IMR-90 (cell line): ENCODE measurements at regions not wholly inside any gene's neighbourhood (a gene's known extent, or its start where the extent isn't known, plus 50 kb on each side); places are given as distances from the start of the nearest gene placed in this dataset.

Source experiments
- ATAC-seq: fragments of 200-7000 bp; cut with Tn5 transposase; 2 replicates; pipeline ENCODE4 v1.9.1; 2020; ENCODE audit warnings: low read depth, mild to moderate bottlenecking, moderate library complexity
- BruUV-seq: library from RNA; stranded (reverse); fragments of 400-500 nt; replicated peaks from 2 replicates; lab custom pipeline; 2021; lab: Mats Ljungman, UMichigan
- CTCF ChIA-PET: fragments of 300-600 bp; formaldehyde crosslinking; extraction: SDS; loops from one replicate; lab custom pipeline; 2021; ENCODE audit warnings: antibody characterized with exemption; lab: Yijun Ruan, JAX
- POLR2A ChIA-PET: fragments of 300-600 bp; sonication (Branson Sonifier 250); formaldehyde crosslinking; loops from one replicate; lab custom pipeline; 2022; ENCODE audit warnings: antibody characterized with exemption; ENCODE audit not compliant: unreplicated experiment; lab: Charles Lee
- DNase-seq: peaks from one replicate; pipeline ENCODE4 v3.0.0; 2013
- H2AFZ ChIP-seq: replicated peaks from 2 replicates; pipeline ENCODE3; 2013; ENCODE audit warnings: low read length, mild to moderate bottlenecking; ENCODE audit not compliant: poor library complexity
- H2AK5ac ChIP-seq: 2 replicates; pipeline ENCODE4 v1.6.1; 2013; ENCODE audit warnings: low read depth, low read length, inconsistent platforms
- H2AK9ac ChIP-seq: replicated peaks from 2 replicates; pipeline ENCODE3; 2013; ENCODE audit warnings: mild to moderate bottlenecking, low read depth, low read length, moderate library complexity; ENCODE audit not compliant: poor library complexity
- H2BK120ac ChIP-seq: 2 replicates; pipeline ENCODE4 v1.6.1; 2013; ENCODE audit warnings: low read depth, low read length, inconsistent platforms
- H2BK15ac ChIP-seq: 3 replicates; pipeline ENCODE4 v1.6.1; 2013; ENCODE audit warnings: low read depth, low read length, inconsistent platforms
- H2BK20ac ChIP-seq: 2 replicates; pipeline ENCODE4 v1.6.1; 2013; ENCODE audit warnings: low read depth, mild to moderate bottlenecking, inconsistent platforms, low read length, moderate library complexity
- H2BK5ac ChIP-seq: 2 replicates; pipeline ENCODE4 v1.6.1; 2013; ENCODE audit warnings: mild to moderate bottlenecking, low read depth, low read length, inconsistent platforms; ENCODE audit not compliant: poor library complexity, severe bottlenecking
- H3K14ac ChIP-seq: replicated peaks from 2 replicates; pipeline ENCODE4 v1.6.1; 2013; ENCODE audit warnings: low read depth, low read length, inconsistent platforms
- H3K18ac ChIP-seq: 2 replicates; pipeline ENCODE4 v1.6.1; 2013; ENCODE audit warnings: low read depth, low read length, control low read depth
- H3K23ac ChIP-seq: 2 replicates; pipeline ENCODE4 v1.6.1; 2013; ENCODE audit warnings: low read depth, low read length, inconsistent platforms
- H3K27ac ChIP-seq: 2 replicates; pipeline ENCODE4 v1.5.1; 2013; ENCODE audit warnings: mild to moderate bottlenecking, control low read depth, low read length; ENCODE audit not compliant: insufficient read depth
- H3K27me3 ChIP-seq: 2 replicates; pipeline ENCODE4 v1.6.1; 2013; ENCODE audit warnings: low read length; ENCODE audit not compliant: control insufficient read depth, insufficient read depth
- H3K36me3 ChIP-seq: 2 replicates; pipeline ENCODE4 v1.6.1; 2013; ENCODE audit warnings: low read length, mixed read lengths; ENCODE audit not compliant: control insufficient read depth, insufficient read depth
- H3K4ac ChIP-seq: 2 replicates; pipeline ENCODE4 v1.6.1; 2013; ENCODE audit warnings: low read depth, low read length, inconsistent platforms
- H3K4me1 ChIP-seq: 2 replicates; pipeline ENCODE4 v1.6.1; 2013; ENCODE audit warnings: low read length, mixed read lengths; ENCODE audit not compliant: control insufficient read depth, insufficient read depth
- H3K4me2 ChIP-seq: 2 replicates; pipeline ENCODE4 v1.6.1; 2013; ENCODE audit warnings: low read depth, mild to moderate bottlenecking, control low read depth, low read length, moderate library complexity
- H3K4me3 ChIP-seq: 2 replicates; pipeline ENCODE4 v1.5.1; 2013; ENCODE audit warnings: low read depth, mild to moderate bottlenecking, control low read depth, low read length, moderate library complexity; ENCODE audit not compliant: insufficient read depth
- H3K56ac ChIP-seq: 2 replicates; pipeline ENCODE4 v1.6.1; 2013; ENCODE audit warnings: low read length, inconsistent platforms; ENCODE audit not compliant: insufficient read depth; ENCODE audit errors: extremely low read depth
- H3K79me1 ChIP-seq, 2 experiments: 2 replicates each; pipeline ENCODE4 v1.6.1; 2013; ENCODE audit warnings: low read length in 2 of 2, inconsistent platforms in 1 of 2, low read depth in 1 of 2
- H3K9ac ChIP-seq: 2 replicates; pipeline ENCODE4 v1.6.1; 2013; ENCODE audit warnings: low read depth, low read length, control low read depth
- H3K9me1 ChIP-seq: 2 replicates; pipeline ENCODE4 v1.6.1; 2013; ENCODE audit warnings: low read length, inconsistent platforms; ENCODE audit not compliant: insufficient read depth
- H3K9me3 ChIP-seq: 2 replicates; pipeline ENCODE4 v1.6.1; 2013; ENCODE audit warnings: low read length; ENCODE audit not compliant: control insufficient read depth, insufficient read depth
- H4K20me1 ChIP-seq: 2 replicates; pipeline ENCODE4 v1.6.1; 2013; ENCODE audit warnings: low read length, inconsistent platforms; ENCODE audit not compliant: insufficient read depth
- H4K5ac ChIP-seq: 2 replicates; pipeline ENCODE4 v1.6.1; 2013; ENCODE audit warnings: mild to moderate bottlenecking, low read depth, low read length, control low read depth
- H4K8ac ChIP-seq, 2 experiments: 2 replicates each; pipeline ENCODE4 v1.6.1; 2013; ENCODE audit warnings: low read depth in 2 of 2, low read length in 2 of 2, control low read depth in 1 of 2, inconsistent platforms in 1 of 2
- H4K91ac ChIP-seq: 2 replicates; pipeline ENCODE4 v1.6.1; 2013; ENCODE audit warnings: low read depth, low read length, inconsistent platforms; ENCODE audit not compliant: insufficient read depth
- BHLHE40 ChIP-seq: fragments of 150-350 bp; IDR thresholded peaks from 2 replicates; pipeline ENCODE4 v1.6.1; 2016; ENCODE audit warnings: mild to moderate bottlenecking, low read depth, low read length
- CEBPB ChIP-seq: IDR thresholded peaks from 2 replicates; pipeline ENCODE4 v1.6.1; 2012; ENCODE audit warnings: low read depth, low read length, improper control_type of control experiment
- CHD1 ChIP-seq: IDR thresholded peaks from 2 replicates; pipeline ENCODE4 v1.6.1; 2012; ENCODE audit warnings: low read depth, low read length, improper control_type of control experiment
- MAFK ChIP-seq: IDR thresholded peaks from 2 replicates; pipeline ENCODE4 v1.6.1; 2012; ENCODE audit warnings: low read depth, low read length, improper control_type of control experiment
- MXI1 ChIP-seq: IDR thresholded peaks from 2 replicates; pipeline ENCODE4 v1.6.1; 2012; ENCODE audit warnings: low read depth, mild to moderate bottlenecking, low read length, moderate library complexity, borderline replicate concordance
- POLR2A ChIP-seq: IDR thresholded peaks from 2 replicates; pipeline ENCODE4 v1.6.1; 2012; ENCODE audit warnings: mild to moderate bottlenecking, low read depth, low read length
- RAD21 ChIP-seq: IDR thresholded peaks from 2 replicates; pipeline ENCODE4 v1.6.1; 2012; ENCODE audit warnings: low read length, improper control_type of control experiment
- RCOR1 ChIP-seq: IDR thresholded peaks from 2 replicates; pipeline ENCODE4 v1.6.1; 2012; ENCODE audit warnings: mild to moderate bottlenecking, low read length, improper control_type of control experiment; ENCODE audit not compliant: insufficient replicate concordance
- WGBS, 2 experiments: methylation state at CpG; one replicate each; pipeline versions ENCODE4 v1.1.5 to v1.1.7; 2013; ENCODE audit warnings: missing lambda C conversion rate in 2 of 2; ENCODE audit not compliant: insufficient read length in 1 of 2; ENCODE audit errors: extremely low coverage in 2 of 2; 5-methylcytosine and 5-hydroxymethylcytosine counted together
- dilution Hi-C: fragments of 300-500 bp; cut with HindIII; formaldehyde crosslinking; loops from one replicate; pipeline ENCODE4 v1.14.3; 2018; ENCODE audit warnings: low sequenced_read_pairs; ENCODE audit not compliant: unreplicated experiment
- in situ Hi-C: fragments of 300-500 bp; cut with MboI; formaldehyde crosslinking; loops from 3 replicates; pipeline ENCODE4 v1.14.3; 2019; ENCODE audit warnings: low sequenced_read_pairs, inconsistent platforms, mixed read lengths
- intact Hi-C: fragments of 100-400 bp; cut with micrococcal nuclease; formaldehyde crosslinking; loops from 2 replicates; pipeline ENCODE4 v1.10.0; 2022
- TF ChIP-seq, protein P1 (sequence below): fragments of 150-350 bp; IDR thresholded peaks from 2 replicates; pipeline ENCODE4 v1.6.1; 2016; ENCODE audit warnings: low read depth, mild to moderate bottlenecking, low read length, moderate library complexity, borderline replicate concordance
- TF ChIP-seq, protein P2 (sequence below): fragments of 150-350 bp; IDR thresholded peaks from 2 replicates; pipeline ENCODE4 v1.6.1; 2017; ENCODE audit warnings: mild to moderate bottlenecking, antibody characterized with exemption, low read length, low read depth
- TF ChIP-seq, protein P3 (sequence below): conservative IDR thresholded peaks from 2 replicates; pipeline ENCODE4 v1.5.1; 2012; ENCODE audit warnings: mild to moderate bottlenecking, low read depth, low read length, improper control_type of control experiment

DNA sequence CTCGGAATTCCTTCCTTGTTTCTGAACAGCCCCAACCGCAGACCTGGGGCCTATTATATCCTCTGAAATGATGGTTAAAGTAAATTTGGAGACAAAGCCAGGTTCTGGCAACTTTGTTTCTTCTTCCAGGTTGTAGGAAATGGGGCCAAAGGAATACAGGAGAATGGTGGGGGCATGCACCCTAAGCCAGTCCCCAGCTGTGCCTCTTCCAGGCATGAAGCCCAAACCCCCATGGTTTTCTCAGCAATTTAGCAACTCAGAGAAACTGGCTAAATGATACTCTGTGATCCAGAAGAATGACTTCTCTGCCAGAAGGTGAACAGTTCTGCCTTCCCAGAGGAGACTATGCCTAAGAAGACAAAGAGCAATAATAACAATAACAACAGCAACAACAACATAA lies 635.0 kb upstream of the FANCL start:
- CTCF ChIA-PET: no interaction called here
- no peak overlapping the region for H2AK5ac ChIP-seq
- no peak overlapping the region for H2BK15ac ChIP-seq
- no peak overlapping the region for H3K4ac ChIP-seq
- H4K91ac ChIP-seq: no peak overlapping the region
- H2AK9ac ChIP-seq: no peak overlapping the region
- dilution Hi-C loops: no loop called here
- no peak overlapping the region for H3K4me3 ChIP-seq
- no peak overlapping the region for H2BK20ac ChIP-seq
- ATAC-seq (no peak), DNase-seq (no peak)
- intact Hi-C loops: no loop called here
- no peaks in the 10 kb centered on the region; the same call in 1 of the 2 replicates for H3K27me3 ChIP-seq
- no peak overlapping the region for H3K18ac ChIP-seq
- H3K4me1 ChIP-seq: no peaks in the 10 kb centered on the region
- no peaks in the 10 kb centered on the region for H3K79me1 ChIP-seq
- H4K8ac ChIP-seq: no peak overlapping the region
- BruUV-seq: no TSS peak
- H3K36me3 ChIP-seq: no peaks in the 10 kb centered on the region
- POLR2A ChIA-PET: no interaction called here
- H3K14ac ChIP-seq: no peak overlapping the region
- H3K56ac ChIP-seq: no peak overlapping the region
- H3K4me2 ChIP-seq: no peak overlapping the region
- no peak for TF ChIP-seq CHD1
- TF ChIP-seq BHLHE40: no peak
- TF ChIP-seq, protein P1, sequence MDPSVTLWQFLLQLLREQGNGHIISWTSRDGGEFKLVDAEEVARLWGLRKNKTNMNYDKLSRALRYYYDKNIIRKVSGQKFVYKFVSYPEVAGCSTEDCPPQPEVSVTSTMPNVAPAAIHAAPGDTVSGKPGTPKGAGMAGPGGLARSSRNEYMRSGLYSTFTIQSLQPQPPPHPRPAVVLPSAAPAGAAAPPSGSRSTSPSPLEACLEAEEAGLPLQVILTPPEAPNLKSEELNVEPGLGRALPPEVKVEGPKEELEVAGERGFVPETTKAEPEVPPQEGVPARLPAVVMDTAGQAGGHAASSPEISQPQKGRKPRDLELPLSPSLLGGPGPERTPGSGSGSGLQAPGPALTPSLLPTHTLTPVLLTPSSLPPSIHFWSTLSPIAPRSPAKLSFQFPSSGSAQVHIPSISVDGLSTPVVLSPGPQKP: no peak
- TF ChIP-seq POLR2A: no peak
- TF ChIP-seq RCOR1: no peak
- TF ChIP-seq MXI1: no peak
- no peak for TF ChIP-seq RAD21
- TF ChIP-seq, protein P2, sequence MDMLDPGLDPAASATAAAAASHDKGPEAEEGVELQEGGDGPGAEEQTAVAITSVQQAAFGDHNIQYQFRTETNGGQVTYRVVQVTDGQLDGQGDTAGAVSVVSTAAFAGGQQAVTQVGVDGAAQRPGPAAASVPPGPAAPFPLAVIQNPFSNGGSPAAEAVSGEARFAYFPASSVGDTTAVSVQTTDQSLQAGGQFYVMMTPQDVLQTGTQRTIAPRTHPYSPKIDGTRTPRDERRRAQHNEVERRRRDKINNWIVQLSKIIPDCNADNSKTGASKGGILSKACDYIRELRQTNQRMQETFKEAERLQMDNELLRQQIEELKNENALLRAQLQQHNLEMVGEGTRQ: no peak
- TF ChIP-seq MAFK: no peak
- TF ChIP-seq CEBPB: no peak
- TF ChIP-seq, protein P3, sequence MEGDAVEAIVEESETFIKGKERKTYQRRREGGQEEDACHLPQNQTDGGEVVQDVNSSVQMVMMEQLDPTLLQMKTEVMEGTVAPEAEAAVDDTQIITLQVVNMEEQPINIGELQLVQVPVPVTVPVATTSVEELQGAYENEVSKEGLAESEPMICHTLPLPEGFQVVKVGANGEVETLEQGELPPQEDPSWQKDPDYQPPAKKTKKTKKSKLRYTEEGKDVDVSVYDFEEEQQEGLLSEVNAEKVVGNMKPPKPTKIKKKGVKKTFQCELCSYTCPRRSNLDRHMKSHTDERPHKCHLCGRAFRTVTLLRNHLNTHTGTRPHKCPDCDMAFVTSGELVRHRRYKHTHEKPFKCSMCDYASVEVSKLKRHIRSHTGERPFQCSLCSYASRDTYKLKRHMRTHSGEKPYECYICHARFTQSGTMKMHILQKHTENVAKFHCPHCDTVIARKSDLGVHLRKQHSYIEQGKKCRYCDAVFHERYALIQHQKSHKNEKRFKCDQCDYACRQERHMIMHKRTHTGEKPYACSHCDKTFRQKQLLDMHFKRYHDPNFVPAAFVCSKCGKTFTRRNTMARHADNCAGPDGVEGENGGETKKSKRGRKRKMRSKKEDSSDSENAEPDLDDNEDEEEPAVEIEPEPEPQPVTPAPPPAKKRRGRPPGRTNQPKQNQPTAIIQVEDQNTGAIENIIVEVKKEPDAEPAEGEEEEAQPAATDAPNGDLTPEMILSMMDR: no peak
- no peak overlapping the region for H2BK5ac ChIP-seq
- no peaks in the 10 kb centered on the region for H3K9me3 ChIP-seq
- WGBS, 2 experiments: 83% methylated on average over 1 of the region's 2 CpGs; no CpG with 5 or more reads in 1 of the 2 experiments
- H2BK120ac ChIP-seq: no peak overlapping the region
- in situ Hi-C loops: no loop called here
- no peak overlapping the region for H3K23ac ChIP-seq
- H3K9me1 ChIP-seq: no peaks in the 10 kb centered on the region
- no peak overlapping the region for H2AFZ ChIP-seq
- no peak overlapping the region for H4K5ac ChIP-seq
- H4K20me1 ChIP-seq: no peaks in the 10 kb centered on the region
- H3K27ac ChIP-seq: no peak overlapping the region
- no peak overlapping the region for H3K9ac ChIP-seq
